Sigmoid colon (tissue), 6 donors: ENCODE measurements at regions not wholly inside any gene's neighbourhood (a gene's known extent, or its start where the extent isn't known, plus 50 kb on each side); places are given as distances from the start of the nearest gene placed in this dataset.

Experiments
- DNase-seq: peaks from one replicate; pipeline ENCODE4 v3.0.0-alpha.2; 2019
- H3K27ac ChIP-seq, 4 donors: fragments of 200-600 bp; sonication (generic); one replicate each; pipeline ENCODE4 v1.5.1; 2016 to 2019; ENCODE audit warnings: mild to moderate bottlenecking in 1 of 4
- H3K27me3 ChIP-seq, 3 donors: fragments of 200-600 bp; sonication (generic); one replicate each; pipeline ENCODE4 v1.5.1; 2019; ENCODE audit warnings: mild to moderate bottlenecking in 1 of 3
- H3K36me3 ChIP-seq, 4 donors: fragments of 200-600 bp; sonication (generic); one replicate each; pipeline ENCODE4 v1.5.1; 2016 to 2019
- H3K4me1 ChIP-seq, 4 donors: fragments of 200-600 bp; sonication (generic); one replicate each; pipeline ENCODE4 v1.5.1; 2017 to 2019
- H3K4me3 ChIP-seq, 4 donors: fragments of 200-600 bp; sonication (generic); one replicate each; pipeline ENCODE4 v1.5.1; 2017 to 2019; ENCODE audit warnings: mild to moderate bottlenecking in 2 of 4, moderate library complexity in 1 of 4
- H3K9me3 ChIP-seq, 4 donors: fragments of 200-600 bp in 3 of 4; sonication (generic) in 3 of 4; one replicate each; pipeline versions ENCODE4 v1.5.1 to v1.6.1; 2013 to 2019
- EP300 ChIP-seq, 4 donors: sonication (generic); formaldehyde crosslinking; IDR thresholded peaks; one replicate each; pipeline ENCODE4 v1.6.1; 2017; ENCODE audit warnings: antibody characterized with exemption in 4 of 4
- POLR2A ChIP-seq, 2 donors: fragments of 450-650 bp; IDR thresholded peaks; one replicate each; pipeline ENCODE4 v1.6.1; 2016; ENCODE audit warnings: antibody characterized with exemption in 2 of 2, mild to moderate bottlenecking in 2 of 2, moderate library complexity in 2 of 2
- POLR2AphosphoS5 ChIP-seq, 4 donors: sonication (generic); formaldehyde crosslinking; IDR thresholded peaks; one replicate each; pipeline ENCODE4 v1.6.1; 2017; ENCODE audit warnings: antibody characterized with exemption in 4 of 4
- WGBS, 2 donors: extraction: QIAGEN DNeasy Blood & Tissue Kit; methylation state at CpG; one replicate each; pipeline ENCODE4 v1.1.7; 2013; 5-methylcytosine and 5-hydroxymethylcytosine counted together
- intact Hi-C: fragments of 100-400 bp; cut with DNase I; formaldehyde crosslinking; loops from one replicate; pipeline ENCODE4 v1.15.1; 2023
- TF ChIP-seq, protein P1 (sequence below), 4 experiments: fragments of 450-650 bp in 3 of 4; fragments of 200-600 bp in 1 of 4; IDR thresholded peaks; one replicate each; pipeline ENCODE4 v1.5.1; 2016 to 2019; ENCODE audit warnings: antibody characterized with exemption in 4 of 4, mild to moderate bottlenecking in 3 of 4, moderate library complexity in 2 of 4
- donor health status: healthy with polysubstance abuse.
- donor health status: healthy.

- 61 to 75% methylated on average over 3 of the region's 3 CpGs for WGBS, 2 donors
- no peak for DNase-seq
- Histone ChIP-seq H3K27me3 (peaks cover 0 to 1% (median 0%) of the 10 kb centered on the region in 3 donors), H3K27ac (no peak overlapping the region), H3K4me1 (peaks cover 0 to 2% (median 0%) of the 10 kb centered on the region in 4 donors), H3K4me3 (no peak overlapping the region), H3K9me3 (no peaks in the 10 kb centered on the region), H3K36me3 (no peaks in the 10 kb centered on the region)
- intact Hi-C loops: no loop called here
- TF ChIP-seq, protein P1, sequence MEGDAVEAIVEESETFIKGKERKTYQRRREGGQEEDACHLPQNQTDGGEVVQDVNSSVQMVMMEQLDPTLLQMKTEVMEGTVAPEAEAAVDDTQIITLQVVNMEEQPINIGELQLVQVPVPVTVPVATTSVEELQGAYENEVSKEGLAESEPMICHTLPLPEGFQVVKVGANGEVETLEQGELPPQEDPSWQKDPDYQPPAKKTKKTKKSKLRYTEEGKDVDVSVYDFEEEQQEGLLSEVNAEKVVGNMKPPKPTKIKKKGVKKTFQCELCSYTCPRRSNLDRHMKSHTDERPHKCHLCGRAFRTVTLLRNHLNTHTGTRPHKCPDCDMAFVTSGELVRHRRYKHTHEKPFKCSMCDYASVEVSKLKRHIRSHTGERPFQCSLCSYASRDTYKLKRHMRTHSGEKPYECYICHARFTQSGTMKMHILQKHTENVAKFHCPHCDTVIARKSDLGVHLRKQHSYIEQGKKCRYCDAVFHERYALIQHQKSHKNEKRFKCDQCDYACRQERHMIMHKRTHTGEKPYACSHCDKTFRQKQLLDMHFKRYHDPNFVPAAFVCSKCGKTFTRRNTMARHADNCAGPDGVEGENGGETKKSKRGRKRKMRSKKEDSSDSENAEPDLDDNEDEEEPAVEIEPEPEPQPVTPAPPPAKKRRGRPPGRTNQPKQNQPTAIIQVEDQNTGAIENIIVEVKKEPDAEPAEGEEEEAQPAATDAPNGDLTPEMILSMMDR (IDR thresholded peaks at IDR 0.05): no peak
Measured at GRCh38 chr2:5975401-5975800, 283.2 kb downstream of the SOX11 start.

DNA sequence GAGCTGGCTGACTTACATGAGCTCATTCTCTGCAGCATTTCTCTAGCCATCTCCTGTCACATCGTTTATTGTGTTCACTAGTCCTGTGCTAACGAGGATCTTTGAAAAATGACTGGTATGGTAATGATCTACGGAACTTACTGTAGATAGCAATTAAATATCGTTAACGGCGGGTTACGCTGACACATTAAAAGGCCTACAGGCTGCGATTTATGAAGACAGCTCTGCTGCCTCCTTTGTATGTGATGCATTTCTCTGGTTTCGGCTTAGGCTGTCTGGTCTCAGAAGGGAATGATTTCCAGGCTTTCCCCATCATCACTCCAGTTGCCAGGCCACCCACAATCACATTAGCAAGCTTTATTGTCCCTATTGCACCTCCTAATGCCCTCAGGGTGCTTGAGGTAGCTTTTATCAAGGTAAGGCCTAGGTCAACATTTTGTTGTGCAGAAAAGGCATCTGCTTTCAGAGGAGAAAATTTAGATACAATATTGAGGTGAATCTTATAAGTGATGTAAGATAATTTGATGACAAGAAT lies 284.4 kb downstream of the SOX11 start:
- WGBS, 2 donors: 88% methylated on average over 9 of the region's 9 CpGs
- H3K27ac ChIP-seq: no peak overlapping the region
- intact Hi-C loops: no loop called here
- TF ChIP-seq POLR2AphosphoS5 (IDR thresholded peaks at IDR 0.05) (no peak), POLR2A (IDR thresholded peaks at IDR 0.05) (no peak), EP300 (IDR thresholded peaks at IDR 0.05) (no peak)
- TF ChIP-seq, protein P1 (IDR thresholded peaks at IDR 0.05): no peak
- no peak overlapping the region for H3K4me3 ChIP-seq
- peaks cover 0 to 8% (median 0%) of the 10 kb centered on the region in 3 donors for H3K27me3 ChIP-seq
- peaks cover 0 to 12% (median 4%) of the 10 kb centered on the region in 4 donors for H3K4me1 ChIP-seq
- no peaks in the 10 kb centered on the region for H3K36me3 ChIP-seq
- no peaks in the 10 kb centered on the region for H3K9me3 ChIP-seq
- no peak for DNase-seq

DNA sequence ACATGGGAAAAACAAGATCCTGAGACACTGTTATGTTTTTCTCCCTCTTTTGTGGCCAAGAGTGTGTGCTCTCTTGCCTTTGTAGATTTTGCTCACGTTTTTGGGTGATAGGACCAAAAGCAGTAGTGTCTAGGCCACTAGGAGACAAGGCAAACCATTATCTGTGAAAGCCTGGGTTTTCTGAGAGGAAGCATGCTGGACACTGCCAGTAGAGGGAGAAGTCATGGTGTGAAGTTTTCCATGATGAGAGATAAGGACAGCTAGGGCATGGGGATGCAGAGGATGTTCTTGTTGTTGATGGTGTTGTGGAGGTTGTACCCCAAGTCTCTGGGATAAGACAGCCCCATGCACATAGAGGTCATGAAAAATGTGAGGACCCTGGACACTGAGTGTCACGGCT lies 285.3 kb downstream of the SOX11 start:
- Histone ChIP-seq H3K9me3 (no peaks in the 10 kb centered on the region), H3K36me3 (no peaks in the 10 kb centered on the region), H3K4me1 (peaks cover 0 to 17% (median 8%) of the 10 kb centered on the region in 4 donors), H3K27me3 (peaks cover 0 to 17% (median 0%) of the 10 kb centered on the region in 3 donors), H3K27ac (no peak overlapping the region), H3K4me3 (no peak overlapping the region)
- 35 to 62% methylated on average over 2 of the region's 2 CpGs for WGBS, 2 donors
- TF ChIP-seq EP300 (IDR thresholded peaks at IDR 0.05) (no peak), POLR2AphosphoS5 (IDR thresholded peaks at IDR 0.05) (no peak), POLR2A (IDR thresholded peaks at IDR 0.05) (no peak)
- TF ChIP-seq, protein P1 (IDR thresholded peaks at IDR 0.05): no peak
- intact Hi-C loops: no loop called here
- DNase-seq: no peak

DNA sequence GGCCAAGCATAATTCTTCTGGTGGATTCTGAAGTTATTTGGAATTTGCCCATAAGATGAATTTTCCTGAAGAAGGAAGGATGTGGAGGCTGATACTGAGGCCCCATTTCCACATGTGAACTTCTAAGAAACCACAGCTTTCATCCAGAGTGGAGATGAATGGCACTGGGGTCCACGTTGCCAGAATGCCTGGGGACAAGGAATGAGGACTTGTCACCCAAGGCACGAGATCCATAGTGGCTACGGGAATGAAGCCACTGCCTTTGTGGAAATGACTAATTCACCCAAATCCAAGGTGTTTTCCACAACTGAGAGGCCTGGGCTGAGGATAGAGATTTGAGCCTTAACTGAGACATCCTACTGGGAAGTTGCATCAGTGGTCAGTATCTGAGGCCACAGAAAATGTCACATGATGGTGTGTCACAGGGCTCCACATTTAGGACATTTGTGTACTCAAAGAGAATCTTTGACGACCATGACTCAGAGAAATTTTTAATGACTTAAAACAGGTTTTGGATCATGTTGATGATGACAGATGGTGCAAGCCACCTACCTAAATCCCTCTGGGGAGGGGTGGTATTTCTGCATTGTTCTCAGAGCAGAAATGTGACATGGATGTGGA lies 286.1 kb downstream of the SOX11 start:
- Histone ChIP-seq H3K4me1 (peaks cover 0 to 17% (median 8%) of the 10 kb centered on the region in 4 donors), H3K27ac (no peak overlapping the region), H3K4me3 (no peak overlapping the region), H3K36me3 (no peaks in the 10 kb centered on the region), H3K9me3 (no peaks in the 10 kb centered on the region), H3K27me3 (peaks cover 0 to 25% (median 0%) of the 10 kb centered on the region in 3 donors)
- TF ChIP-seq POLR2AphosphoS5 (IDR thresholded peaks at IDR 0.05): no peak
- TF ChIP-seq POLR2A (IDR thresholded peaks at IDR 0.05): no peak
- no peak for TF ChIP-seq EP300 (IDR thresholded peaks at IDR 0.05)
- TF ChIP-seq, protein P1 (IDR thresholded peaks at IDR 0.05): no peak
- WGBS, 2 donors: 75 to 83% methylated on average over 4 of the region's 4 CpGs
- DNase-seq: no peak
- intact Hi-C loops: no loop called here
